ENCODE measurements at regions not wholly inside any gene's neighbourhood (a gene's known extent, or its start where the extent isn't known, plus 50 kb on each side); places are given as distances from the start of the nearest gene placed in this dataset.

DNA sequence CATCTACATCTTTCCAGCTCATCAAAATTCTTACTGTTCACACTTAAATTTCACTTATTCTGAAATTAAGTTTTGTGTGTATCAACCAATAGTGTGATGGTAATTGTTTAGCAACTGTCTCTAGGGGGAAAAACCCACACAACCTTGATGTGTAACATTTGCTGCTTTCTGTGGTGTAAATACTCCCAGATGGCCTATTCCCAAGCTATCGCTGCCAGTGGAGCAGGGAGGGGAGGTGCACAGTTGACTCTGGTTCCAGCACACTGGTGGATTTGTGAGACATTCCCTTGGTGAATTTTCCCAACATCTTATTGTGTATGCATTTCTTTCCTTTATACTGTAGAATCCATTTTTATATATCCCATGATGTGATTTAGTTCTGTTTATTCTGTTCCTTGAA is 275.9 kb upstream of the SHH start:
- BruUV-seq (replicated peaks), result no TSS peak
- ChIA-PET CTCF (interaction anchor here (0.7 to 1.1 kb wide), 2 partner anchors 11 to 274 kb away, joined by 3 to 4 read pairs; no protein-coding TSS in a partner anchor), POLR2A (no interaction called here)
- H3K4me3 Mint-ChIP-seq (ENCODE audit: unreplicated experiment), result no peak overlapping the region
- intact Hi-C loops (cut with micrococcal nuclease), result no loop called here
- no peaks in the 10 kb centered on the region for H3K4me1 Mint-ChIP-seq (ENCODE audit: insufficient read depth, unreplicated experiment)
- TF ChIP-seq, protein P1, sequence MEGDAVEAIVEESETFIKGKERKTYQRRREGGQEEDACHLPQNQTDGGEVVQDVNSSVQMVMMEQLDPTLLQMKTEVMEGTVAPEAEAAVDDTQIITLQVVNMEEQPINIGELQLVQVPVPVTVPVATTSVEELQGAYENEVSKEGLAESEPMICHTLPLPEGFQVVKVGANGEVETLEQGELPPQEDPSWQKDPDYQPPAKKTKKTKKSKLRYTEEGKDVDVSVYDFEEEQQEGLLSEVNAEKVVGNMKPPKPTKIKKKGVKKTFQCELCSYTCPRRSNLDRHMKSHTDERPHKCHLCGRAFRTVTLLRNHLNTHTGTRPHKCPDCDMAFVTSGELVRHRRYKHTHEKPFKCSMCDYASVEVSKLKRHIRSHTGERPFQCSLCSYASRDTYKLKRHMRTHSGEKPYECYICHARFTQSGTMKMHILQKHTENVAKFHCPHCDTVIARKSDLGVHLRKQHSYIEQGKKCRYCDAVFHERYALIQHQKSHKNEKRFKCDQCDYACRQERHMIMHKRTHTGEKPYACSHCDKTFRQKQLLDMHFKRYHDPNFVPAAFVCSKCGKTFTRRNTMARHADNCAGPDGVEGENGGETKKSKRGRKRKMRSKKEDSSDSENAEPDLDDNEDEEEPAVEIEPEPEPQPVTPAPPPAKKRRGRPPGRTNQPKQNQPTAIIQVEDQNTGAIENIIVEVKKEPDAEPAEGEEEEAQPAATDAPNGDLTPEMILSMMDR (IDR thresholded peaks at IDR 0.05; ENCODE audit: unreplicated experiment), result no peak
- H3K27ac Mint-ChIP-seq (ENCODE audit: low read depth, unreplicated experiment), result no peak overlapping the region
- peaks cover 11% of the 10 kb centered on the region for H3K27me3 Mint-ChIP-seq (ENCODE audit: insufficient read depth, unreplicated experiment)
- H3K36me3 Mint-ChIP-seq (ENCODE audit: insufficient read depth, unreplicated experiment), result no peaks in the 10 kb centered on the region
- DNase-seq (ENCODE audit: unreplicated experiment), result no peak
- H3K9me3 Mint-ChIP-seq (ENCODE audit: unreplicated experiment), result no peaks in the 10 kb centered on the region

DNA sequence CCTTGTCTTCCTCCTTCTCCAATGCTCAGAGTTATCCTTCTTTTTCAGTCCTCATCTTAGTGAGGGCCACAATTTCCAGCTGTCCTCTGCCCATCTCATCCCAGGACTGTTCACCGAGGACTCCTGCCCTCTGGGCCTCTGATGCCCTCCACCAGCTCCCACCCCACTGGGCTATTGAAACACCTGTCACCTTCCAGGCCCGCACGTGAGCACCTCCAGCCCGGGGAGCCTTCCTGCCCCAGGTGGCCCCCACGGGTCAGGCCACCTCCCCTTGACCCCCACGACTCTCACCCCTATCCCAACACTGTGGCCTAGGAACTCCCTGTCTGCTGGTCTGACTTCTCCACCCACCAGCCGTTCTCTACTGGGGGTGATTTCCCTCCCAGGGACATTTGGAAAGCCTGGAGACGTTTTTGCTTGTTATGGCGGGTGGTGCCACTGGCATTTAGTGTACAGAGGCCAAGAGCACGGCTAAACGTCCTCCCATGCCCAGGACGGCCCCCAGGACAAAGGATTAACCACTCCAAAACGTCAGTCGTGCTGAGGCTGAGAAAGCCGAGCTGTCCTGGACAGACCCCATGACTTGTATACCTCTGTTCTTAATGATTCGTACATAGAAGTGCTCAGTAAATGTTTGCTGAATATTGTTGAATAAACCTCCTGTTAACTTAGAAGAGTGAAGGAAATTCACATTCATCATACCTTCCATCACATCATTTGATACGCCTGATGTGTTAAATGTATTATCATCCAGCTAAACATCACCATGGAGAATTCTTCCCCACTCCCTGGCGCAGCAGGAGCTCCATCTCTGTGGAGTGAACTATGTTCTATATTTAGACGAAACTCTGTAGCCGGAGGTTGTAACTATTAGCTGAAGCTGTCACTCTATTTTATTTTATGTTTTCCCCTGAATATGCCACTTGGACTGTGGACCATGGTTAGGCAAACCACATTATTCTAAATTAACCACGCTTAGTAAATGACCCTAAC is 270.1 kb upstream of the SHH start:
- CTCF ChIA-PET, result no interaction called here
- BruUV-seq (replicated peaks), result no TSS peak
- no peak overlapping the region for H3K4me3 Mint-ChIP-seq (ENCODE audit: unreplicated experiment)
- intact Hi-C loops (cut with micrococcal nuclease), result no loop called here
- TF ChIP-seq, protein P1 (IDR thresholded peaks at IDR 0.05; ENCODE audit: unreplicated experiment), result no peak
- POLR2A ChIA-PET, result no interaction called here
- H3K4me1 Mint-ChIP-seq (ENCODE audit: insufficient read depth, unreplicated experiment), result no peaks in the 10 kb centered on the region
- no peaks in the 10 kb centered on the region for H3K36me3 Mint-ChIP-seq (ENCODE audit: insufficient read depth, unreplicated experiment)
- no peak overlapping the region for H3K27ac Mint-ChIP-seq (ENCODE audit: low read depth, unreplicated experiment)
- no peak for DNase-seq (ENCODE audit: unreplicated experiment)
- H3K9me3 Mint-ChIP-seq (ENCODE audit: unreplicated experiment), result no peaks in the 10 kb centered on the region
- H3K27me3 Mint-ChIP-seq (ENCODE audit: insufficient read depth, unreplicated experiment), result no peaks in the 10 kb centered on the region

GRCh38 chr7:156080596-156080995 is 268.3 kb upstream of the SHH start:
- POLR2A ChIA-PET, result no interaction called here
- TF ChIP-seq, protein P1 (IDR thresholded peaks at IDR 0.05; ENCODE audit: unreplicated experiment), result no peak
- H3K27me3 Mint-ChIP-seq (ENCODE audit: insufficient read depth, unreplicated experiment), result no peaks in the 10 kb centered on the region
- intact Hi-C loops (cut with micrococcal nuclease), result no loop called here
- H3K27ac Mint-ChIP-seq (ENCODE audit: low read depth, unreplicated experiment), result no peak overlapping the region
- CTCF ChIA-PET, result interaction anchor here (0.6 kb wide), 1 partner anchor 224 kb away, joined by 3 read pairs; no protein-coding TSS in a partner anchor
- H3K4me3 Mint-ChIP-seq (ENCODE audit: unreplicated experiment), result no peak overlapping the region
- no peaks in the 10 kb centered on the region for H3K4me1 Mint-ChIP-seq (ENCODE audit: insufficient read depth, unreplicated experiment)
- no TSS peak for BruUV-seq (replicated peaks)
- H3K9me3 Mint-ChIP-seq (ENCODE audit: unreplicated experiment), result no peaks in the 10 kb centered on the region
- H3K36me3 Mint-ChIP-seq (ENCODE audit: insufficient read depth, unreplicated experiment), result no peaks in the 10 kb centered on the region
- DNase-seq (ENCODE audit: unreplicated experiment), result no peak

GRCh38 chr7:156080046-156080445 is 267.8 kb upstream of the SHH start:
- intact Hi-C loops (cut with micrococcal nuclease), result no loop called here
- ChIA-PET POLR2A (no interaction called here), CTCF (no interaction called here)
- no TSS peak for BruUV-seq (replicated peaks)
- H3K4me1 Mint-ChIP-seq (ENCODE audit: insufficient read depth, unreplicated experiment), result no peaks in the 10 kb centered on the region
- no peak for DNase-seq (ENCODE audit: unreplicated experiment)
- H3K4me3 Mint-ChIP-seq (ENCODE audit: unreplicated experiment), result no peak overlapping the region
- H3K27me3 Mint-ChIP-seq (ENCODE audit: insufficient read depth, unreplicated experiment), result no peaks in the 10 kb centered on the region
- H3K9me3 Mint-ChIP-seq (ENCODE audit: unreplicated experiment), result no peaks in the 10 kb centered on the region
- no peak overlapping the region for H3K27ac Mint-ChIP-seq (ENCODE audit: low read depth, unreplicated experiment)
- TF ChIP-seq, protein P1 (IDR thresholded peaks at IDR 0.05; ENCODE audit: unreplicated experiment), result no peak
- H3K36me3 Mint-ChIP-seq (ENCODE audit: insufficient read depth, unreplicated experiment), result no peaks in the 10 kb centered on the region

All from MCF 10A (cell line).